Right lobe of liver (tissue), 6 donors: ENCODE measurements at regions not wholly inside any gene's neighbourhood (a gene's known extent, or its start where the extent isn't known, plus 50 kb on each side); places are given as distances from the start of the nearest gene placed in this dataset.

Experiments
- ATAC-seq, 4 donors: fragments of 200-7000 bp; cut with Tn5 transposase; one replicate each; pipeline ENCODE4 v1.9.1; 2020; ENCODE audit warnings: mild to moderate bottlenecking in 4 of 4, moderate library complexity in 4 of 4
- DNase-seq, 3 donors: peaks; one replicate each; pipeline ENCODE4 v3.0.0-alpha.2; 2020
- H3K27ac ChIP-seq, 3 donors: fragments of 200-600 bp; one replicate each; pipeline ENCODE4 v1.8.0; 2022
- H3K27me3 ChIP-seq, 2 donors: fragments of 200-600 bp; one replicate each; pipeline ENCODE4 v1.8.0; 2022
- H3K36me3 ChIP-seq, 4 donors: fragments of 200-600 bp; sonication (generic) in 1 of 4; one replicate each; pipeline versions ENCODE4 v1.5.1 to v1.8.0; 2017 to 2022; ENCODE audit warnings: control low read depth in 1 of 4
- H3K4me1 ChIP-seq, 4 donors: fragments of 200-600 bp; sonication (generic) in 1 of 4; one replicate each; pipeline versions ENCODE4 v1.5.1 to v1.8.0; 2017 to 2022; ENCODE audit warnings: control low read depth in 1 of 4
- H3K4me3 ChIP-seq, 3 donors: fragments of 200-600 bp; one replicate each; pipeline ENCODE4 v1.8.0; 2022
- H3K9me3 ChIP-seq, 4 donors: fragments of 200-600 bp; sonication (generic) in 1 of 4; one replicate each; pipeline versions ENCODE4 v1.5.1 to v1.8.0; 2017 to 2022; ENCODE audit warnings: control low read depth in 1 of 4
- CTCF ChIP-seq, 4 donors: fragments of 200-600 bp in 3 of 4; fragments of 450-650 bp in 1 of 4; IDR thresholded peaks; one replicate each; pipeline versions ENCODE4 v1.5.1 to v1.8.0; 2016 to 2022; ENCODE audit warnings: antibody characterized with exemption in 4 of 4, mild to moderate bottlenecking in 2 of 4
- POLR2A ChIP-seq: fragments of 450-650 bp; IDR thresholded peaks from one replicate; pipeline ENCODE4 v1.6.1; 2017; ENCODE audit warnings: antibody characterized with exemption, mild to moderate bottlenecking
- WGBS: methylation state at CpG from one replicate; pipeline ENCODE4 v1.1.6; 2018; ENCODE audit warnings: low coverage, low lambda C conversion rate; ENCODE audit not compliant: insufficient coverage; ENCODE audit errors: missing lambda C conversion rate; 5-methylcytosine and 5-hydroxymethylcytosine counted together
- intact Hi-C, 2 donors: fragments of 100-400 bp; cut with DNase I; formaldehyde crosslinking; loops; one replicate each; pipeline versions ENCODE4 v1.11.2 to v1.14.1; 2022
- donor health status: DM: no; HTN: yes; CAD: no.
- donor health status: DM: no; HTN: no; CAD: no.
- donor health status: DM: no; HTN: no; CAD: no.
- donor health status: DM: no; HTN: yes; CAD: no.
- donor health status: DM: no; HTN: yes; CAD: no.

GRCh38 chr5:2896371-2897275, 145.1 kb upstream of the IRX2 start:
- Histone ChIP-seq H3K27ac (no peak overlapping the region), H3K9me3 (no peaks in the 10 kb centered on the region)

GRCh38 chr5:2895876-2896275, 144.4 kb upstream of the IRX2 start:
- Histone ChIP-seq H3K4me3 (no peak overlapping the region), H3K27me3 (no peaks in the 10 kb centered on the region), H3K9me3 (no peaks in the 10 kb centered on the region), H3K36me3 (no peaks in the 10 kb centered on the region), H3K4me1 (no peaks in the 10 kb centered on the region), H3K27ac (no peak overlapping the region)
- intact Hi-C loops: no loop called here
- 70% methylated on average over 2 of the region's 6 CpGs for WGBS
- DNase-seq (peak in 1 of 3 donors; percentile 13), ATAC-seq (no peak)
- TF ChIP-seq POLR2A (no peak), CTCF (IDR thresholded peaks at IDR 0.05) (no peak)

More at GRCh38 chr5:2896371-2897275, 145.1 kb upstream of the IRX2 start:
- 65% methylated on average over 9 of the region's 29 CpGs for WGBS
- Histone ChIP-seq H3K4me1 (no peaks in the 10 kb centered on the region), H3K4me3 (no peak overlapping the region), H3K27me3 (no peaks in the 10 kb centered on the region), H3K36me3 (no peaks in the 10 kb centered on the region)
- intact Hi-C loops: no loop called here
- TF ChIP-seq CTCF (IDR thresholded peaks at IDR 0.05) (no peak), POLR2A (no peak)
- ATAC-seq: no peak
- DNase-seq: peak in 1 of 3 donors; percentile 37

DNA sequence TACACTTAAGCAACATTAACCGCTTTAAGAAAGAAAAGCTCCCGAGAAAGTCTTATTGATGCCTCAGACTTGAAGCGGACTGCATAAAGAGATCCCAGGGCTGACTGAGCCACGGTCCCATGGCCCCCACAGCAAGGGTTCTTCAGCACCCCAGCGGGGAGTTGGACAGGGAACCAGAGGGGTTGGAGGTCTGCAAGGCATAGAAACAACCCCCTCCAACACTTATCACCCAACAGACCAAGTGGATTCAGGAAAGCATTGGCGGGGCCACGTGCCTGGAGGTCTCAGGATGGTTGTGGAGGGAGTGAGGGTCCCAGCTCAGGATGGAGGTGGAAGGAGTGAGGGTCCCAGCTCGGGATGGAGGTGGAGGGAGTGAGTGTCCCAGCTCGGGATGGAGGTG, 143.7 kb upstream of the IRX2 start:
- TF ChIP-seq POLR2A (no peak), CTCF (IDR thresholded peaks at IDR 0.05) (no peak)
- no peaks in the 10 kb centered on the region for H3K27me3 ChIP-seq
- intact Hi-C loops: no loop called here
- ATAC-seq (no peak), DNase-seq (peak in 1 of 3 donors; percentile 13)
- H3K27ac ChIP-seq: no peak overlapping the region
- H3K36me3 ChIP-seq: no peaks in the 10 kb centered on the region
- WGBS: 68% methylated on average over 7 of the region's 9 CpGs
- no peak overlapping the region for H3K4me3 ChIP-seq
- H3K4me1 ChIP-seq: no peaks in the 10 kb centered on the region
- H3K9me3 ChIP-seq: no peaks in the 10 kb centered on the region

- TF ChIP-seq CTCF (IDR thresholded peaks at IDR 0.05) (no peak), POLR2A (no peak)
- Histone ChIP-seq H3K36me3 (no peaks in the 10 kb centered on the region), H3K4me1 (no peaks in the 10 kb centered on the region), H3K9me3 (no peaks in the 10 kb centered on the region), H3K27me3 (no peaks in the 10 kb centered on the region), H3K27ac (no peak overlapping the region), H3K4me3 (no peak overlapping the region)
- ATAC-seq: no peak
- DNase-seq: peak in 1 of 3 donors; percentile 29
- 63% methylated on average over 11 of the region's 11 CpGs for WGBS
- intact Hi-C loops: no loop called here
These were observed 143.3 kb upstream of the IRX2 start for GRCh38 chr5:2894736-2895135.
